HepG2 (cell line): ENCODE measurements at regions not wholly inside any gene's neighbourhood (a gene's known extent, or its start where the extent isn't known, plus 50 kb on each side); places are given as distances from the start of the nearest gene placed in this dataset.

Experiments
- ATAC-seq: fragments of 200-7000 bp; cut with Tn5 transposase; 3 replicates; pipeline ENCODE4 v1.9.1; 2020; ENCODE audit warnings: mild to moderate bottlenecking, moderate library complexity
- BruUV-seq: library from RNA; stranded (reverse); fragments of 400-500 nt; replicated peaks from 2 replicates; lab custom pipeline; 2021; lab: Mats Ljungman, UMichigan
- CTCF ChIA-PET: fragments of 300-600 bp; formaldehyde crosslinking; extraction: SDS; loops from one replicate; lab custom pipeline; 2021; ENCODE audit warnings: low total read pairs, inconsistent platforms, low intra/inter-chr PET ratio; lab: Yijun Ruan, JAX
- POLR2A ChIA-PET: fragments of 350-600 bp; sonication (Branson Sonifier 250); formaldehyde crosslinking; loops from one replicate; lab custom pipeline; 2020; ENCODE audit warnings: antibody characterized with exemption, inconsistent platforms; lab: Yijun Ruan, JAX
- DNase-seq: peaks from one replicate; pipeline ENCODE4 v3.0.0-alpha.2; 2015; ENCODE audit warnings: low spot score
- FAIRE-seq: peaks from 3 replicates; lab custom pipeline; 2011; peaks lifted over from hg19 to GRCh38; lab: Jason Lieb, UNC
- H2AFZ ChIP-seq: one replicate; pipeline ENCODE4 v1.6.1; 2011; ENCODE audit warnings: low read length, inconsistent platforms
- H3K27ac ChIP-seq: fragments of 300-600 bp; 3 replicates; pipeline ENCODE4 v1.8.0; 2011; ENCODE audit warnings: mixed run types, mild to moderate bottlenecking, mixed read lengths, low read length, inconsistent platforms; ENCODE audit not compliant: insufficient read depth; ENCODE audit errors: extremely low read length
- H3K27me3 ChIP-seq, 2 experiments: fragments of 200-600 bp in 1 of 2; 2 replicates in 1 of 2; 3 replicates in 1 of 2; pipeline versions ENCODE4 v1.6.0 to v1.8.0; 2011; ENCODE audit warnings: low read length in 2 of 2, mild to moderate bottlenecking in 2 of 2, moderate library complexity in 2 of 2, inconsistent platforms in 1 of 2; ENCODE audit not compliant: insufficient read depth in 2 of 2, control insufficient read depth in 1 of 2
- H3K36me3 ChIP-seq, 2 experiments: fragments of 200-600 bp in 1 of 2; replicated peaks in 1 of 2; 2 replicates in 1 of 2; 3 replicates in 1 of 2; pipeline versions ENCODE4 v1.5.1 to v1.8.0; 2011; ENCODE audit warnings: low read length in 2 of 2, inconsistent platforms in 1 of 2; ENCODE audit not compliant: insufficient read depth in 2 of 2, control insufficient read depth in 1 of 2
- H3K4me1 ChIP-seq: 2 replicates; pipeline ENCODE4 v1.5.1; 2012; ENCODE audit warnings: low read length, inconsistent platforms; ENCODE audit not compliant: insufficient read depth
- H3K4me2 ChIP-seq: 2 replicates; pipeline ENCODE4 v1.6.0; 2011; ENCODE audit warnings: low read depth, low read length, inconsistent platforms
- H3K4me3 ChIP-seq, 3 experiments: fragments of 200-600 bp in 1 of 3; sonication (generic), shearing (Covaris generic) in 1 of 3; replicated peaks in 1 of 3; 2 replicates each; pipeline ENCODE4 v1.5.1; 2011 to 2016; ENCODE audit warnings: low read length in 3 of 3, inconsistent platforms in 2 of 3, low read depth in 2 of 3, mild to moderate bottlenecking in 2 of 3, control low read depth in 1 of 3, mixed read lengths in 1 of 3; ENCODE audit not compliant: insufficient read depth in 1 of 3
- H3K79me2 ChIP-seq: one replicate; pipeline ENCODE4 v1.6.1; 2011; ENCODE audit warnings: low read length, inconsistent platforms; ENCODE audit not compliant: insufficient read depth
- H3K9ac ChIP-seq: 2 replicates; pipeline ENCODE4 v1.6.0; 2011; ENCODE audit warnings: mild to moderate bottlenecking, low read depth, low read length, inconsistent platforms; ENCODE audit not compliant: insufficient read depth
- H3K9me3 ChIP-seq: 2 replicates; pipeline ENCODE4 v1.5.1; 2012; ENCODE audit warnings: mild to moderate bottlenecking, low read length
- H4K20me1 ChIP-seq: 2 replicates; pipeline ENCODE4 v1.6.0; 2011; ENCODE audit warnings: inconsistent platforms, mild to moderate bottlenecking, low read length, moderate library complexity; ENCODE audit not compliant: insufficient read depth
- DR1 ChIP-seq: sonication (generic); formaldehyde crosslinking; IDR thresholded peaks from 2 replicates; pipeline ENCODE4 v1.8.0; 2021; ENCODE audit warnings: mild to moderate bottlenecking, missing genetic modification reagents, inconsistent platforms
- ELF1 ChIP-seq: sonication (generic); formaldehyde crosslinking; IDR thresholded peaks from 2 replicates; pipeline ENCODE4 v1.4.0; 2020; ENCODE audit warnings: missing genetic modification reagents
- TMF1 ChIP-seq: sonication (generic); formaldehyde crosslinking; IDR thresholded peaks from 2 replicates; pipeline ENCODE4 v1.8.1; 2022; ENCODE audit warnings: low read depth, missing genetic modification reagents
- WGBS: methylation state at CpG from one replicate; pipeline ENCODE4 v1.1.6; 2017; ENCODE audit warnings: low lambda C conversion rate; 5-methylcytosine and 5-hydroxymethylcytosine counted together
- in situ Hi-C: cut with HindIII; loops from 2 replicates; pipeline ENCODE4 v1.10.0; 2017; ENCODE audit warnings: low pct_unique_long_range_greater_than_20kb; ENCODE audit not compliant: extremely low pct_ligation_motif_present
- intact Hi-C: fragments of 100-400 bp; cut with micrococcal nuclease; formaldehyde crosslinking; loops from one replicate; pipeline ENCODE4 v1.10.0; 2022; ENCODE audit not compliant: unreplicated experiment
- TF ChIP-seq, protein P1 (sequence below): sonication (generic); formaldehyde crosslinking; conservative IDR thresholded peaks from 2 replicates; pipeline ENCODE4 v1.8.1; 2023; ENCODE audit warnings: missing genetic modification reagents
- TF ChIP-seq, protein P2 (sequence below): sonication (generic); formaldehyde crosslinking; IDR thresholded peaks from 2 replicates; pipeline ENCODE4 v1.5.1; 2020; ENCODE audit warnings: mild to moderate bottlenecking, missing genetic modification reagents
- TF ChIP-seq, protein P3 (sequence below): sonication (generic); formaldehyde crosslinking; IDR thresholded peaks from 2 replicates; pipeline ENCODE4 v1.5.1; 2020; ENCODE audit warnings: mild to moderate bottlenecking, moderate library complexity, missing genetic modification reagents
- TF ChIP-seq, protein P4 (sequence below): sonication (generic); formaldehyde crosslinking; IDR thresholded peaks from 2 replicates; pipeline ENCODE4 v1.4.0; 2020; ENCODE audit warnings: mild to moderate bottlenecking, missing genetic modification reagents

DNA sequence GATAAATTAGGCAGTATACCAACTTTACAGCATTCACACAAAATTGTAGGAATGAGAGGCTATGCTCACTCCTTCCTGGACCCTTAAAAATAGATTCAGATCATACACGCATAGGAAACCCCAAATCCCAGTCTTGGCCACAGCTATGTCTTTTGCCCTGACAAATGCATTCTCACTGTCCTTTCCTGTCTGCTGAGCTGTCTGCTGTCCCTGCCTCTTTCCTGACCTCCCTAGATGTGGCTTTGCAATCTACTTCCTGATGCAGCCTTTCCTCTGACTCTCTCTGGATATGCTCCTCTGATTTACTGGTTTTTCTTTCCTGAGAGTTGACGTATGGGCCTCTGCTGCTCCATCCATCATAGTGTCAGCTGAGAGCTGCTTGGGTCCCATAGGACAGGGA is 59.8 kb upstream of the SLC35F3 start:
- H3K9ac ChIP-seq, result no peak overlapping the region

More for the DNA sequence above, 59.8 kb upstream of the SLC35F3 start:
- no peaks in the 10 kb centered on the region for H3K9me3 ChIP-seq
- TF ChIP-seq, protein P1, sequence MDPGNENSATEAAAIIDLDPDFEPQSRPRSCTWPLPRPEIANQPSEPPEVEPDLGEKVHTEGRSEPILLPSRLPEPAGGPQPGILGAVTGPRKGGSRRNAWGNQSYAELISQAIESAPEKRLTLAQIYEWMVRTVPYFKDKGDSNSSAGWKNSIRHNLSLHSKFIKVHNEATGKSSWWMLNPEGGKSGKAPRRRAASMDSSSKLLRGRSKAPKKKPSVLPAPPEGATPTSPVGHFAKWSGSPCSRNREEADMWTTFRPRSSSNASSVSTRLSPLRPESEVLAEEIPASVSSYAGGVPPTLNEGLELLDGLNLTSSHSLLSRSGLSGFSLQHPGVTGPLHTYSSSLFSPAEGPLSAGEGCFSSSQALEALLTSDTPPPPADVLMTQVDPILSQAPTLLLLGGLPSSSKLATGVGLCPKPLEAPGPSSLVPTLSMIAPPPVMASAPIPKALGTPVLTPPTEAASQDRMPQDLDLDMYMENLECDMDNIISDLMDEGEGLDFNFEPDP, result no peak
- no peak for TF ChIP-seq ELF1 (CRISPR knock-in tag)
- TF ChIP-seq, protein P2, sequence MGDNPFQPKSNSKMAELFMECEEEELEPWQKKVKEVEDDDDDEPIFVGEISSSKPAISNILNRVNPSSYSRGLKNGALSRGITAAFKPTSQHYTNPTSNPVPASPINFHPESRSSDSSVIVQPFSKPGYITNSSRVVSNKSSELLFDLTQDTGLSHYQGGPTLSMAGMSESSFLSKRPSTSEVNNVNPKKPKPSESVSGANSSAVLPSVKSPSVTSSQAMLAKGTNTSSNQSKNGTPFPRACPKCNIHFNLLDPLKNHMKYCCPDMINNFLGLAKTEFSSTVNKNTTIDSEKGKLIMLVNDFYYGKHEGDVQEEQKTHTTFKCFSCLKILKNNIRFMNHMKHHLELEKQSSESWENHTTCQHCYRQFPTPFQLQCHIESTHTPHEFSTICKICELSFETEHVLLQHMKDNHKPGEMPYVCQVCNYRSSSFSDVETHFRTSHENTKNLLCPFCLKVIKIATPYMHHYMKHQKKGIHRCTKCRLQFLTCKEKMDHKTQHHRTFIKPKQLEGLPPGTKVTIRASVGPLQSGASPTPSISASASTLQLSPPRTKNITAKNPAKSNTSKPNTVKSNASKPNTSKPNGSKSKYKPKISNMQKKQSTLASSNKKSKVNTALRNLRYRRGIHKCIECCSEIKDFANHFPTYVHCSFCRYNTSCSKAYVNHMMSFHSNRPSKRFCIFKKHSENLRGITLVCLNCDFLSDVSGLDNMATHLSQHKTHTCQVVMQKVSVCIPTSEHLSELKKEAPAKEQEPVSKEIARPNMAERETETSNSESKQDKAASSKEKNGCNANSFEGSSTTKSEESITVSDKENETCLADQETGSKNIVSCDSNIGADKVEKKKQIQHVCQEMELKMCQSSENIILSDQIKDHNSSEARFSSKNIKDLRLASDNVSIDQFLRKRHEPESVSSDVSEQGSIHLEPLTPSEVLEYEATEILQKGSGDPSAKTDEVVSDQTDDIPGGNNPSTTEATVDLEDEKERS (CRISPR knock-in tag), result no peak
- no peak for TF ChIP-seq DR1
- TF ChIP-seq, protein P3, sequence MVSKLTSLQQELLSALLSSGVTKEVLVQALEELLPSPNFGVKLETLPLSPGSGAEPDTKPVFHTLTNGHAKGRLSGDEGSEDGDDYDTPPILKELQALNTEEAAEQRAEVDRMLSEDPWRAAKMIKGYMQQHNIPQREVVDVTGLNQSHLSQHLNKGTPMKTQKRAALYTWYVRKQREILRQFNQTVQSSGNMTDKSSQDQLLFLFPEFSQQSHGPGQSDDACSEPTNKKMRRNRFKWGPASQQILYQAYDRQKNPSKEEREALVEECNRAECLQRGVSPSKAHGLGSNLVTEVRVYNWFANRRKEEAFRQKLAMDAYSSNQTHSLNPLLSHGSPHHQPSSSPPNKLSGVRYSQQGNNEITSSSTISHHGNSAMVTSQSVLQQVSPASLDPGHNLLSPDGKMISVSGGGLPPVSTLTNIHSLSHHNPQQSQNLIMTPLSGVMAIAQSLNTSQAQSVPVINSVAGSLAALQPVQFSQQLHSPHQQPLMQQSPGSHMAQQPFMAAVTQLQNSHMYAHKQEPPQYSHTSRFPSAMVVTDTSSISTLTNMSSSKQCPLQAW (CRISPR knock-in tag), result no peak
- TF ChIP-seq, protein P4, sequence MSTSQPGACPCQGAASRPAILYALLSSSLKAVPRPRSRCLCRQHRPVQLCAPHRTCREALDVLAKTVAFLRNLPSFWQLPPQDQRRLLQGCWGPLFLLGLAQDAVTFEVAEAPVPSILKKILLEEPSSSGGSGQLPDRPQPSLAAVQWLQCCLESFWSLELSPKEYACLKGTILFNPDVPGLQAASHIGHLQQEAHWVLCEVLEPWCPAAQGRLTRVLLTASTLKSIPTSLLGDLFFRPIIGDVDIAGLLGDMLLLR, result no peak
- TF ChIP-seq TMF1, result no peak
- H3K36me3 ChIP-seq, result no peaks in the 10 kb centered on the region
- 26% methylated on average over 2 of the region's 2 CpGs for WGBS
- no peaks in the 10 kb centered on the region for H3K27me3 ChIP-seq
- POLR2A ChIA-PET, result no interaction called here
- DNase-seq, result no peak
- H2AFZ ChIP-seq, result no peak overlapping the region
- no peaks in the 10 kb centered on the region for H3K79me2 ChIP-seq
- intact Hi-C loops, result no loop called here
- ATAC-seq, result no peak
- BruUV-seq, result no TSS peak
- H3K4me2 ChIP-seq, result no peak overlapping the region
- H3K4me3 ChIP-seq, result no peak overlapping the region
- no peaks in the 10 kb centered on the region for H3K4me1 ChIP-seq
- FAIRE-seq, result no peak
- in situ Hi-C loops, result no loop called here
- CTCF ChIA-PET, result no interaction called here
- H3K27ac ChIP-seq, result no peak overlapping the region
- no peaks in the 10 kb centered on the region for H4K20me1 ChIP-seq
